Prostate gland (tissue), 2 donors: ENCODE measurements at regions not wholly inside any gene's neighbourhood (a gene's known extent, or its start where the extent isn't known, plus 50 kb on each side); places are given as distances from the start of the nearest gene placed in this dataset.
A peak's percentile ranks its signal among the peaks of the same experiment; 100 is the strongest.

ENCODE experiments used
- DNase-seq: peaks from one replicate; pipeline ENCODE4 v3.0.0-alpha.2; 2019; ENCODE audit warnings: low spot score
- H3K27ac ChIP-seq, 2 donors: fragments of 200-600 bp; sonication (generic); 2 replicates each; pipeline ENCODE4 v1.5.1; 2017 to 2019
- H3K27me3 ChIP-seq: fragments of 200-600 bp; sonication (generic); replicated peaks from 2 replicates; pipeline ENCODE4 v1.5.1; 2019; ENCODE audit not compliant: insufficient read depth
- H3K36me3 ChIP-seq, 2 donors: fragments of 200-600 bp; sonication (generic); 1 replicate in 1 of 2; 2 replicates in 1 of 2; pipeline versions ENCODE4 v1.5.1 to v1.8.1; 2017 to 2019
- H3K4me1 ChIP-seq: fragments of 200-600 bp; sonication (generic); replicated peaks from 2 replicates; pipeline ENCODE4 v1.5.1; 2019
- H3K4me3 ChIP-seq, 2 donors: fragments of 200-600 bp; sonication (generic); 2 replicates each; pipeline ENCODE4 v1.5.1; 2017 to 2019
- H3K9me3 ChIP-seq: fragments of 200-600 bp; sonication (generic); 2 replicates; pipeline ENCODE4 v1.5.1; 2017
- CTCF ChIP-seq, 4 experiments: fragments of 200-600 bp in 2 of 4; fragments of 450-650 bp in 2 of 4; sonication (generic) in 2 of 4; IDR thresholded peaks; 1 replicate in 3 of 4; 2 replicates in 1 of 4; pipeline ENCODE4 v1.5.1; 2016 to 2019; ENCODE audit warnings: antibody characterized with exemption in 4 of 4, mild to moderate bottlenecking in 2 of 4, moderate library complexity in 2 of 4
- POLR2A ChIP-seq: fragments of 450-650 bp; IDR thresholded peaks from one replicate; pipeline ENCODE4 v1.6.1; 2016; ENCODE audit warnings: antibody characterized with exemption, mild to moderate bottlenecking
- POLR2AphosphoS5 ChIP-seq: sonication (generic); formaldehyde crosslinking; IDR thresholded peaks from one replicate; pipeline ENCODE4 v1.6.1; 2017; ENCODE audit warnings: antibody characterized with exemption
- WGBS: methylation state at CpG from one replicate; pipeline ENCODE4 v1.1.5; 2018; 5-methylcytosine and 5-hydroxymethylcytosine counted together
- intact Hi-C: fragments of 100-400 bp; cut with DNase I; formaldehyde crosslinking; loops from one replicate; pipeline ENCODE4 v1.14.2; 2022

GRCh38 chr5:87541033-87541432, 128.3 kb upstream of the CCNH start:
- intact Hi-C loops: no loop called here
- Histone ChIP-seq H3K27me3 (no peaks in the 10 kb centered on the region), H3K27ac (no peak overlapping the region), H3K9me3 (no peaks in the 10 kb centered on the region), H3K4me3 (no peak overlapping the region), H3K4me1 (no peaks in the 10 kb centered on the region), H3K36me3 (no peaks in the 10 kb centered on the region)
- DNase-seq: peak; percentile 46
- 30% methylated on average over 1 of the region's 1 CpG for WGBS
- TF ChIP-seq CTCF (IDR thresholded peaks at IDR 0.05) (peak in 1 of 4 experiments; percentile 28), POLR2A (no peak), POLR2AphosphoS5 (peak; percentile 41)

GRCh38 chr5:87539839-87540238, 127.1 kb upstream of the CCNH start:
- 75% methylated on average over 1 of the region's 1 CpG for WGBS
- TF ChIP-seq CTCF (IDR thresholded peaks at IDR 0.05): no peak
- no peak for TF ChIP-seq POLR2A
- no peak for TF ChIP-seq POLR2AphosphoS5
- Histone ChIP-seq H3K4me3 (no peak overlapping the region), H3K27ac (no peak overlapping the region), H3K36me3 (no peaks in the 10 kb centered on the region), H3K4me1 (no peaks in the 10 kb centered on the region), H3K27me3 (no peaks in the 10 kb centered on the region), H3K9me3 (no peaks in the 10 kb centered on the region)
- no peak for DNase-seq
- intact Hi-C loops: no loop called here

- no peaks in the 10 kb centered on the region for H3K27me3 ChIP-seq
- no peak overlapping the region for H3K27ac ChIP-seq
- no peaks in the 10 kb centered on the region for H3K36me3 ChIP-seq
- no peak for DNase-seq
- H3K4me3 ChIP-seq: no peak overlapping the region
- H3K9me3 ChIP-seq: no peaks in the 10 kb centered on the region
- intact Hi-C loops: no loop called here
- no peaks in the 10 kb centered on the region for H3K4me1 ChIP-seq
- TF ChIP-seq POLR2A (no peak), CTCF (IDR thresholded peaks at IDR 0.05) (no peak), POLR2AphosphoS5 (no peak)
These were observed 123.6 kb upstream of the CCNH start for GRCh38 chr5:87536365-87536764.

DNA sequence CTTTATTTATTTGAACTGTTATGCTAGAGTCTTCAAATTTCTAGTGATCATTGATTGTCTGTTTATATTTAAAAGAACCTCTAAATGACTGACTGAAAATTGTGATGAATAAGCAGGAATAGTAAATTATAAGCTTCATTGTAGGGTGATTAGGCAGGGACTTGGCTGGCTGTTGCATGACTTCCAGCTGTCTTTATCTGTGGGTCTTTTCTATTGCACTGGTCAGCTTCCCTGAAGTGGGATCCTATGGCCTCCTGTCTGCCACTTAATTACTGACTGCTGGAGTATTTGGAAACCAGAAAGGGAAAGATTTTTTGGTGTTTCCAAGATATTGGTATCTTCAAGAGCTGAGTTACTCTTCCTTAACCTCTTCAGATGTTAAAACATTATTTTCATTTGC, 123.0 kb upstream of the CCNH start:
- no peak for DNase-seq
- Histone ChIP-seq H3K27me3 (no peaks in the 10 kb centered on the region), H3K4me1 (no peaks in the 10 kb centered on the region), H3K4me3 (no peak overlapping the region), H3K9me3 (no peaks in the 10 kb centered on the region), H3K27ac (no peak overlapping the region), H3K36me3 (no peaks in the 10 kb centered on the region)
- intact Hi-C loops: no loop called here
- TF ChIP-seq POLR2A (no peak), CTCF (IDR thresholded peaks at IDR 0.05) (no peak), POLR2AphosphoS5 (no peak)

DNA sequence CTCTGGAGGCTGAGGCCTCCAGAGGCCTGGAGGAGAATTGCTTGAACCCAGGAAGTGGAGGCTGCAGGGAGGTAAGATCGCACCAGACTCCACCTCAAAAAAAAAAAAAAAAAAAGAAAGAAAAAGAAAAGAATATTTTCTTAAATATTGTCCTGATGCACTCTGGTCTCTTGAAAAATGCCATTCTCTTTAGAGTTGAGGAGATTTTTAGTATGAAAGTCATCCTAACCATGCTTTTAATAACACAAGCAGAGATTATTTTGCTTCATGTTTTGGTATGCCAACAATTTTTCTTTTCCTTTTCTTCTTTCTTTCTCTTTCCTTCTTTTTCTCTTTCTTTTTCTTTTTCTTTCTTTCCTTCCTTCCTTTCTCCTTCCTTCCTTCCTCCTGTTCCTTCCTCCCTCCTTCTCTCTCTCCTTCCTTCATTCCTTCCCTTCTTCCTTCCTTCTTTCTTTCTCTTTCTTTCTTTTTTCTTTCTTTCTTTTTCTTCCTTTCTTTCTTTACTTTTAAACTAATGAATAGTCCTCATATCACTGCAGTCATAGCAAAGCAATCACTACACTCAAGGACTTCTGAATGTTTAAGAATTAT, 116.9 kb upstream of the CCNH start:
- Histone ChIP-seq H3K27me3 (no peaks in the 10 kb centered on the region), H3K4me3 (no peak overlapping the region), H3K27ac (no peak overlapping the region), H3K36me3 (no peaks in the 10 kb centered on the region), H3K4me1 (no peaks in the 10 kb centered on the region), H3K9me3 (no peaks in the 10 kb centered on the region)
- DNase-seq: no peak
- intact Hi-C loops: no loop called here
- WGBS: 95% methylated on average over 1 of the region's 1 CpG
- TF ChIP-seq POLR2A: no peak
- TF ChIP-seq CTCF (IDR thresholded peaks at IDR 0.05): no peak
- no peak for TF ChIP-seq POLR2AphosphoS5
